ENCODE measurements at regions not wholly inside any gene's neighbourhood (a gene's known extent, or its start where the extent isn't known, plus 50 kb on each side); places are given as distances from the start of the nearest gene placed in this dataset.
"Not testable (repeated sequence)": the region's sequence is repeated elsewhere in the genome, so short reads cannot be mapped to it uniquely, and the experiment has no call there.

GRCh38 chrY:21039811-21040210 lies 283.9 kb downstream of the RPS4Y2 start:
- H3K27ac ChIP-seq: no peak overlapping the region
- no peak overlapping the region for H3K4me3 ChIP-seq
- no peak for DNase-seq
- H3K27me3 ChIP-seq: no peaks in the 10 kb centered on the region
- H3K9me3 ChIP-seq (replicated peaks in 1 of 3): no peaks in the 10 kb centered on the region
- WGBS, 4 donors: 75 to 77% methylated on average over 8 of the region's 8 CpGs; no CpG with 5 or more reads in 2 of the 4 donors
- TF ChIP-seq, protein P1, sequence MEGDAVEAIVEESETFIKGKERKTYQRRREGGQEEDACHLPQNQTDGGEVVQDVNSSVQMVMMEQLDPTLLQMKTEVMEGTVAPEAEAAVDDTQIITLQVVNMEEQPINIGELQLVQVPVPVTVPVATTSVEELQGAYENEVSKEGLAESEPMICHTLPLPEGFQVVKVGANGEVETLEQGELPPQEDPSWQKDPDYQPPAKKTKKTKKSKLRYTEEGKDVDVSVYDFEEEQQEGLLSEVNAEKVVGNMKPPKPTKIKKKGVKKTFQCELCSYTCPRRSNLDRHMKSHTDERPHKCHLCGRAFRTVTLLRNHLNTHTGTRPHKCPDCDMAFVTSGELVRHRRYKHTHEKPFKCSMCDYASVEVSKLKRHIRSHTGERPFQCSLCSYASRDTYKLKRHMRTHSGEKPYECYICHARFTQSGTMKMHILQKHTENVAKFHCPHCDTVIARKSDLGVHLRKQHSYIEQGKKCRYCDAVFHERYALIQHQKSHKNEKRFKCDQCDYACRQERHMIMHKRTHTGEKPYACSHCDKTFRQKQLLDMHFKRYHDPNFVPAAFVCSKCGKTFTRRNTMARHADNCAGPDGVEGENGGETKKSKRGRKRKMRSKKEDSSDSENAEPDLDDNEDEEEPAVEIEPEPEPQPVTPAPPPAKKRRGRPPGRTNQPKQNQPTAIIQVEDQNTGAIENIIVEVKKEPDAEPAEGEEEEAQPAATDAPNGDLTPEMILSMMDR (IDR thresholded peaks at IDR 0.05): no peak
- TF ChIP-seq POLR2A (IDR thresholded peaks at IDR 0.05): no peak
- H3K4me1 ChIP-seq (replicated peaks in 1 of 2): no peaks in the 10 kb centered on the region
- no peaks in the 10 kb centered on the region for H3K36me3 ChIP-seq (replicated peaks in 1 of 2)
- intact Hi-C loops (cut with DNase I): no loop called here

- H3K9me3 ChIP-seq (replicated peaks in 1 of 3); H3K36me3 ChIP-seq (replicated peaks in 1 of 2); DNase-seq; H3K27ac ChIP-seq; H3K4me1 ChIP-seq (replicated peaks in 1 of 2); H3K4me3 ChIP-seq; H3K27me3 ChIP-seq; intact Hi-C loops (cut with DNase I): not testable (repeated sequence)
- 76 to 83% methylated on average over 1 of the region's 1 CpG; no CpG with 5 or more reads in 2 of the 4 donors for WGBS, 4 donors
Measured at GRCh38 chrY:21040711-21041110, 284.8 kb downstream of the RPS4Y2 start.

DNA sequence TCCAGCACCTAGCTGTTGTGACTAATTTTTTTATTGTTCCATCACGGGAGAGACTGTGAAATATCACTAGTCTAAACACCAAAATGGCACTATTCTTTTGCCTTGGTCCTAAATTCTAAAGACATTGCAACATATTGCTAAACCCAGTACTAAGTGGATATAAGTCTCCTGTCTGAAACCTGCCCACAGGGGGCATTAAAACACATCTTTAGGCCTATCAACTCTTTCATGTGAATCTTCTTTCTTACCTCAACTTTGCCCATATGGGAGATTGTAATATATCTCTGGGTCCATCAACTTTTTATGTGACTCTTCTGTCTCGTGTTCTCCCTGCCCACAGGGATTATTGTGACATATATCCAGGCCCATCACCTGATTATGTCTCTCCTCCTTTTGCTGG lies 317.2 kb downstream of the RPS4Y2 start:
- TF ChIP-seq, protein P1 (IDR thresholded peaks at IDR 0.05): no peak
- no peak for TF ChIP-seq POLR2A (IDR thresholded peaks at IDR 0.05)
- H3K4me1 ChIP-seq (replicated peaks in 1 of 2): no peaks in the 10 kb centered on the region
- no peak overlapping the region for H3K27ac ChIP-seq
- H3K4me3 ChIP-seq: no peak overlapping the region
- DNase-seq: no peak
- no peaks in the 10 kb centered on the region for H3K36me3 ChIP-seq (replicated peaks in 1 of 2)
- WGBS, 4 donors: 41 to 62% methylated on average over 2 of the region's 2 CpGs; no CpG with 5 or more reads in 2 of the 4 donors
- no peaks in the 10 kb centered on the region for H3K27me3 ChIP-seq
- intact Hi-C loops (cut with DNase I): no loop called here
- no peaks in the 10 kb centered on the region for H3K9me3 ChIP-seq (replicated peaks in 1 of 3)

DNA sequence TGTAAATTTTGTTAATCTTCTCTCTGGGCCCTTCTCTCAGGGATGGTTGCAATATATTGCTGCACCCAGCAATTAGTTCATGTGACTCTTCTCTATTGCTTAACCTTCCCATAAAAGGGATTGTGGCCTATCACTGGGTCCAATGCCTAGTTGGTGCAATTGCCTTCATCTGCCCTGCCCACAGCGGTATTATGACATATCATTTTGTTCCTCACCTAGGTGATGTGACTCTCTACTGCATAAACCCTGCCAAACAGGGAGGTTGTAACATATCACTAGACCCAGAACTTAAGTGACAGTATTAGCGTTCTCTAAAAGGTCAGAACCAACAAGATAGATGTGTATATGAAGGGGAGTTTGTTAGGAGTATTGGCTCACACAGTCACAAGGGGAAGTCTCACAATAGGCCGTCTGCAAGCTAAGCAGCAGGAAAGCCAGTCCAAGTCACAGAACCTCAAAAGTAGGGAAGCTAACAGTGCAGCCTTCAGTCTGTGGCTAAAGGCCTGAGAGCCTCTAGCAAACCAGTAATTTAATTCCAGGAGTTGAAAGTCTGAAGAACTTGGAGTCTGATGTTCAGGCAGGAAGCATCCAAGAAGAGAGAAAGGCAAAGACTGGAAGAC lies 317.8 kb downstream of the RPS4Y2 start:
- no peaks in the 10 kb centered on the region for H3K9me3 ChIP-seq (replicated peaks in 1 of 3)
- intact Hi-C loops (cut with DNase I): no loop called here
- no peak overlapping the region for H3K4me3 ChIP-seq
- H3K27ac ChIP-seq: no peak overlapping the region
- no peak for TF ChIP-seq POLR2A (IDR thresholded peaks at IDR 0.05)
- TF ChIP-seq, protein P1 (IDR thresholded peaks at IDR 0.05): no peak
- H3K27me3 ChIP-seq: no peaks in the 10 kb centered on the region
- H3K4me1 ChIP-seq (replicated peaks in 1 of 2): no peaks in the 10 kb centered on the region
- H3K36me3 ChIP-seq (replicated peaks in 1 of 2): no peaks in the 10 kb centered on the region
- WGBS, 4 donors: 51 to 54% methylated on average over 3 of the region's 3 CpGs; no CpG with 5 or more reads in 2 of the 4 donors
- no peak for DNase-seq

GRCh38 chrY:21075658-21076057 lies 319.8 kb downstream of the RPS4Y2 start:
- intact Hi-C loops (cut with DNase I): no loop called here
- H3K9me3 ChIP-seq (replicated peaks in 1 of 3): no peaks in the 10 kb centered on the region
- TF ChIP-seq, protein P1 (IDR thresholded peaks at IDR 0.05): no peak
- TF ChIP-seq POLR2A (IDR thresholded peaks at IDR 0.05): no peak
- H3K27ac ChIP-seq: no peak overlapping the region
- no peak overlapping the region for H3K4me3 ChIP-seq
- H3K36me3 ChIP-seq (replicated peaks in 1 of 2): no peaks in the 10 kb centered on the region
- 55 to 68% methylated on average over 3 of the region's 3 CpGs; no CpG with 5 or more reads in 2 of the 4 donors for WGBS, 4 donors
- no peak for DNase-seq
- H3K4me1 ChIP-seq (replicated peaks in 1 of 2): no peaks in the 10 kb centered on the region
- no peaks in the 10 kb centered on the region for H3K27me3 ChIP-seq
